GM12878 (cell line): ENCODE measurements at regions not wholly inside any gene's neighbourhood (a gene's known extent, or its start where the extent isn't known, plus 50 kb on each side); places are given as distances from the start of the nearest gene placed in this dataset.
A peak's percentile ranks its signal among the peaks of the same experiment; 100 is the strongest.

Experiments used
- E2F4 ChIP-seq: IDR thresholded peaks from 2 replicates; pipeline ENCODE4 v1.6.1; 2012; ENCODE audit warnings: low read depth, low read length, improper control_type of control experiment
- EZH2 ChIP-seq: IDR thresholded peaks from 2 replicates; pipeline ENCODE4 v1.6.1; 2012; ENCODE audit warnings: low read depth, mild to moderate bottlenecking, control low read depth, inconsistent platforms, low read length, borderline replicate concordance; ENCODE audit not compliant: control insufficient read depth
- FOXK2 ChIP-seq: fragments of 450-650 bp; IDR thresholded peaks from 2 replicates; pipeline ENCODE4 v1.6.1; 2017; ENCODE audit warnings: mild to moderate bottlenecking, moderate library complexity
- GATAD2B ChIP-seq: fragments of 450-650 bp; conservative IDR thresholded peaks from 2 replicates; pipeline ENCODE4 v1.6.1; 2017; ENCODE audit warnings: low read depth, mild to moderate bottlenecking, moderate library complexity
- HDGF ChIP-seq: fragments of 450-650 bp; IDR thresholded peaks from 2 replicates; pipeline ENCODE4 v1.6.1; 2016; ENCODE audit warnings: antibody characterized with exemption
- IKZF2 ChIP-seq, 2 experiments: fragments of 450-650 bp; IDR thresholded peaks; 2 replicates each; pipeline ENCODE4 v1.6.1; 2017; ENCODE audit warnings: mild to moderate bottlenecking in 2 of 2, moderate library complexity in 2 of 2
- LARP7 ChIP-seq: fragments of 450-650 bp; IDR thresholded peaks from 2 replicates; pipeline ENCODE4 v1.6.1; 2017; ENCODE audit warnings: mild to moderate bottlenecking
- MTA2 ChIP-seq: fragments of 450-650 bp; IDR thresholded peaks from 2 replicates; pipeline ENCODE4 v1.6.1; 2016; ENCODE audit warnings: low read depth, mild to moderate bottlenecking, moderate library complexity
- MTA3 ChIP-seq: IDR thresholded peaks from 2 replicates; pipeline ENCODE4 v1.6.1; 2012; ENCODE audit warnings: low read length, inconsistent platforms, borderline replicate concordance
- NFXL1 ChIP-seq: fragments of 450-650 bp; IDR thresholded peaks from 2 replicates; pipeline ENCODE4 v1.6.1; 2017; ENCODE audit warnings: antibody characterized with exemption, mild to moderate bottlenecking, borderline replicate concordance
- NRF1 ChIP-seq: conservative IDR thresholded peaks from 2 replicates; pipeline ENCODE4 v1.6.1; 2011; ENCODE audit warnings: mild to moderate bottlenecking, low read depth, low read length, improper control_type of control experiment
- PAX5 ChIP-seq: IDR thresholded peaks from 2 replicates; pipeline ENCODE4 v1.6.1; 2011; ENCODE audit warnings: low read depth, low read length, borderline replicate concordance
- PAX8 ChIP-seq: fragments of 450-650 bp; IDR thresholded peaks from 2 replicates; pipeline ENCODE4 v1.6.1; 2017; ENCODE audit warnings: mild to moderate bottlenecking, moderate library complexity
- PKNOX1 ChIP-seq: fragments of 450-650 bp; IDR thresholded peaks from 2 replicates; pipeline ENCODE4 v1.6.1; 2016; ENCODE audit warnings: mild to moderate bottlenecking
- PML ChIP-seq: IDR thresholded peaks from 2 replicates; pipeline ENCODE4 v1.6.1; 2012; ENCODE audit warnings: low read length, inconsistent platforms
- RBBP5 ChIP-seq: fragments of 200-600 bp; sonication (generic); conservative IDR thresholded peaks from 2 replicates; pipeline ENCODE4 v1.6.1; 2016
- RCOR1 ChIP-seq: conservative IDR thresholded peaks from 2 replicates; pipeline ENCODE4 v1.6.1; 2012; ENCODE audit warnings: low read depth, low read length, improper control_type of control experiment
- RFX5 ChIP-seq: IDR thresholded peaks from 2 replicates; pipeline ENCODE4 v1.6.1; 2011; ENCODE audit warnings: low read depth, low read length, improper control_type of control experiment
- SMAD5 ChIP-seq: IDR thresholded peaks from 2 replicates; pipeline ENCODE4 v1.6.1; 2016; ENCODE audit warnings: antibody characterized with exemption, low read depth
- SP1 ChIP-seq: IDR thresholded peaks from one replicate; pipeline ENCODE4 v1.6.1; 2011; ENCODE audit warnings: low read depth, low read length
- SREBF1 ChIP-seq: IDR thresholded peaks from 2 replicates; pipeline ENCODE4 v1.6.1; 2012; ENCODE audit warnings: mild to moderate bottlenecking, low read length
- TAF1 ChIP-seq: IDR thresholded peaks from 2 replicates; pipeline ENCODE4 v1.6.1; 2011; ENCODE audit warnings: mild to moderate bottlenecking, low read depth, low read length, borderline replicate concordance
- TARDBP ChIP-seq: IDR thresholded peaks from 2 replicates; pipeline ENCODE4 v1.6.1; 2016; ENCODE audit warnings: borderline replicate concordance
- TCF3 ChIP-seq: IDR thresholded peaks from 2 replicates; pipeline ENCODE4 v1.6.1; 2012; ENCODE audit warnings: low read depth, mild to moderate bottlenecking, low read length, borderline replicate concordance; ENCODE audit not compliant: insufficient read depth
- ZNF217 ChIP-seq: fragments of 450-650 bp; IDR thresholded peaks from 2 replicates; pipeline ENCODE4 v1.6.1; 2017; ENCODE audit warnings: antibody characterized with exemption, mild to moderate bottlenecking
- ZNF687 ChIP-seq: fragments of 450-650 bp; IDR thresholded peaks from 2 replicates; pipeline ENCODE4 v1.6.1; 2017; ENCODE audit warnings: mild to moderate bottlenecking, moderate library complexity

DNA sequence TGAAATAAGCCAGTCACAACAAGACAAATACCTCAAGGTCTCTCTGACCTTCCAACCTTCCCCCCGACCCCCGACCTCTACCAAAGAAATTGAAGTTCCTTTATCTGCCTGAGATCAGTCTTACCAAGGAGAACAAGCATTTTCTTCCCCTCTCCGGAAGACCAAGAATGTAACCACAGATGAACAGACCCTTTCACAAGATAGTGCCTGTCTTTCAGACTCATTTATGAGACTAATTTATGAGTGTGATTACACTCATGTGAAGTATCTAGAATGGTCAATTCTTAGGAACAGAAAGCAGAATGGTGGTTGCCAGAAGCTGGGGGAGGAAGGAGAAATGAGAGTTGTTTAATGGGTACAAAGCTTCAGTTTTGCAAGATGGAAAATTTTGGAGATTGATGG is 108.9 kb upstream of the MKLN1 start (continued):
- TF ChIP-seq RCOR1 (no peak), IKZF2 (IDR thresholded peaks at IDR 0.05) (peak; percentile 84 to 85), GATAD2B (0 out of 2 replicates have a peak, but pooled peaks have one; percentile 20), TARDBP (no peak), MTA2 (peak; percentile 90), PML (no peak), ZNF217 (no peak), ZNF687 (no peak), PAX5 (0 out of 2 replicates have a peak, but pooled peaks have one; percentile 7), PAX8 (no peak), TAF1 (no peak), SP1 (no peak), PKNOX1 (peak; percentile 74), LARP7 (no peak), E2F4 (no peak), FOXK2 (no peak), HDGF (no peak), RBBP5 (no peak), NFXL1 (no peak), MTA3 (peak; percentile 28; the same call in 1 of the 2 replicates), SREBF1 (no peak), RFX5 (no peak), SMAD5 (no peak), TCF3 (no peak), EZH2 (no peak), NRF1 (no peak)
